Endodermal cell (in vitro differentiated cells): ENCODE measurements at regions not wholly inside any gene's neighbourhood (a gene's known extent, or its start where the extent isn't known, plus 50 kb on each side); places are given as distances from the start of the nearest gene placed in this dataset.

ENCODE experiments used
- DNase-seq: peaks from one replicate; pipeline ENCODE4 v3.0.0-alpha.2; 2017
- H3K27ac ChIP-seq: 2 replicates; pipeline ENCODE4 v1.5.1; 2013; ENCODE audit warnings: mild to moderate bottlenecking, low read depth, low read length, moderate library complexity
- H3K27me3 ChIP-seq: 2 replicates; pipeline ENCODE4 v1.6.1; 2013; ENCODE audit warnings: mild to moderate bottlenecking, low read length, moderate library complexity; ENCODE audit not compliant: insufficient read depth, control insufficient read depth, poor library complexity, severe bottlenecking
- H3K36me3 ChIP-seq: 2 replicates; pipeline ENCODE4 v1.7.0; 2013; ENCODE audit warnings: mild to moderate bottlenecking, low read length, moderate library complexity; ENCODE audit not compliant: control insufficient read depth, insufficient read depth
- H3K4me1 ChIP-seq: one replicate; pipeline ENCODE4 v1.7.0; 2013; ENCODE audit warnings: low read length; ENCODE audit not compliant: control insufficient read depth, insufficient read depth
- H3K4me3 ChIP-seq: 2 replicates; pipeline ENCODE4 v1.5.1; 2013; ENCODE audit warnings: mild to moderate bottlenecking, low read length, moderate library complexity
- H3K9ac ChIP-seq: 2 replicates; pipeline ENCODE4 v1.6.1; 2013; ENCODE audit warnings: mild to moderate bottlenecking, low read length, moderate library complexity; ENCODE audit not compliant: poor library complexity, severe bottlenecking; ENCODE audit errors: extremely low read depth
- H3K9me3 ChIP-seq: 2 replicates; pipeline ENCODE4 v1.6.1; 2013; ENCODE audit warnings: mild to moderate bottlenecking, low read length, moderate library complexity; ENCODE audit not compliant: control insufficient read depth
- H3K27ac Mint-ChIP-seq: 2 replicates; pipeline ENCODE4 v1.8.0; 2020; ENCODE audit warnings: mixed read lengths
- H3K27me3 Mint-ChIP-seq: 2 replicates; pipeline ENCODE4 v1.8.0; 2021; ENCODE audit warnings: mild to moderate bottlenecking, mixed read lengths; ENCODE audit not compliant: insufficient read depth
- H3K36me3 Mint-ChIP-seq: 2 replicates; pipeline ENCODE4 v1.8.0; 2020; ENCODE audit warnings: low read depth, mixed read lengths
- H3K4me1 Mint-ChIP-seq: 2 replicates; pipeline ENCODE4 v1.8.0; 2020; ENCODE audit warnings: mixed read lengths
- H3K4me3 Mint-ChIP-seq: 2 replicates; pipeline ENCODE4 v1.8.0; 2020; ENCODE audit warnings: mild to moderate bottlenecking, moderate library complexity, mixed read lengths
- H3K9me3 Mint-ChIP-seq: 2 replicates; pipeline ENCODE4 v1.8.0; 2020; ENCODE audit warnings: mild to moderate bottlenecking, mixed read lengths
- whole genome bisulfite sequencing, 2 experiments: methylation state at CpG; one replicate each; pipeline versions ENCODE4 v1.1.5 to v1.1.7; 2013; ENCODE audit warnings: missing lambda C conversion rate in 2 of 2, mixed read lengths in 1 of 2; ENCODE audit not compliant: insufficient coverage in 1 of 2, insufficient read length in 1 of 2; 5-methylcytosine and 5-hydroxymethylcytosine counted together
- TF ChIP-seq, protein P1 (sequence below): fragments of 200-600 bp; sonication (generic); conservative IDR thresholded peaks from 2 replicates; pipeline ENCODE4 v1.5.0; 2021; ENCODE audit warnings: antibody characterized with exemption, mild to moderate bottlenecking

DNA sequence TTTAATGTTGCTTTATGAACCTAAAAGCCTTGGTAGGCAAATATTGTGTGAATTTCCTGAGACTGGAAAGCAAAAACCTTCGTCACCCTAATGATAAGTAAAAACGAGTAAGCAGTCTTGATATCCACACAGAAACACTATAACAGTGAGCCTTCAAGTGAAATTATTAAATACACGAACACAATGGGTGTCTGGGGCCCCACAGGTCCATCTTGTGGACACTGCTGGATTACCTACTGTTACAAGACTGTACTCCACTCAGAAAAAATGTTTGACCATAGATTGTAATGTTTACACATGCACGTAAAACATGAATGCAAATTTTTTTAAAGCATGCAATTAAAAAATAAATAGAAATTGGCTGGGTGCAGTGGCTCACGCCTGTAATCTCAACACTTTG, 466.9 kb downstream of the CD83 start:
- no peak for DNase-seq
- no peaks in the 10 kb centered on the region for H3K36me3 Mint-ChIP-seq
- no peaks in the 10 kb centered on the region for H3K36me3 ChIP-seq
- peaks cover 3% of the 10 kb centered on the region for H3K4me1 ChIP-seq
- H3K27ac ChIP-seq: no peak overlapping the region
- no peaks in the 10 kb centered on the region for H3K27me3 ChIP-seq
- WGBS, 2 experiments: 90 to 91% methylated on average over 2 to 5 of the region's 5 CpGs
- H3K27me3 Mint-ChIP-seq: no peaks in the 10 kb centered on the region
- TF ChIP-seq, protein P1, sequence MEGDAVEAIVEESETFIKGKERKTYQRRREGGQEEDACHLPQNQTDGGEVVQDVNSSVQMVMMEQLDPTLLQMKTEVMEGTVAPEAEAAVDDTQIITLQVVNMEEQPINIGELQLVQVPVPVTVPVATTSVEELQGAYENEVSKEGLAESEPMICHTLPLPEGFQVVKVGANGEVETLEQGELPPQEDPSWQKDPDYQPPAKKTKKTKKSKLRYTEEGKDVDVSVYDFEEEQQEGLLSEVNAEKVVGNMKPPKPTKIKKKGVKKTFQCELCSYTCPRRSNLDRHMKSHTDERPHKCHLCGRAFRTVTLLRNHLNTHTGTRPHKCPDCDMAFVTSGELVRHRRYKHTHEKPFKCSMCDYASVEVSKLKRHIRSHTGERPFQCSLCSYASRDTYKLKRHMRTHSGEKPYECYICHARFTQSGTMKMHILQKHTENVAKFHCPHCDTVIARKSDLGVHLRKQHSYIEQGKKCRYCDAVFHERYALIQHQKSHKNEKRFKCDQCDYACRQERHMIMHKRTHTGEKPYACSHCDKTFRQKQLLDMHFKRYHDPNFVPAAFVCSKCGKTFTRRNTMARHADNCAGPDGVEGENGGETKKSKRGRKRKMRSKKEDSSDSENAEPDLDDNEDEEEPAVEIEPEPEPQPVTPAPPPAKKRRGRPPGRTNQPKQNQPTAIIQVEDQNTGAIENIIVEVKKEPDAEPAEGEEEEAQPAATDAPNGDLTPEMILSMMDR: no peak
- H3K9ac ChIP-seq: no peak overlapping the region
- no peaks in the 10 kb centered on the region for H3K9me3 Mint-ChIP-seq
- no peak overlapping the region for H3K27ac Mint-ChIP-seq
- H3K4me3 ChIP-seq: no peak overlapping the region
- no peaks in the 10 kb centered on the region for H3K9me3 ChIP-seq
- no peak overlapping the region for H3K4me3 Mint-ChIP-seq
- H3K4me1 Mint-ChIP-seq: peaks cover 11% of the 10 kb centered on the region

DNA sequence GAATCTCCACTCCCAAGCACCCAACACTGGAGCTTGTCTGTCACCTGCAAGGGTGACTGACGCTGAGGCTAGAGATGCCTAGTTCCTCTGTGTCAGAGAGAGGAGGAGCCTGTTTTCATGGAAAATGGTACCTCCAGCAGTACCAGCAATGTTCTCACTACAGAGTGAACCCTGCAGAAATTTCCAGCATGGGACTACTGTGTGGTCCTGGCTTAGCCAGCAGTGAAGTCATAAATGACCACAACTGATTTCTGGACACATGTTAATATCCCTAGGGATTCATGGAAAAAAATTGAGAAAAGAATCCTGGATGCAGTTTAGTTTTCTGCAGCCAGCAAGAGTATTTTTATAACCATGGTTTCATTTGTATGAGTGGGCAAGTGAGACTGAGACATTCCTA, 468.1 kb downstream of the CD83 start:
- no peak for DNase-seq
- Mint-ChIP-seq H3K27me3 (no peaks in the 10 kb centered on the region), H3K9me3 (no peaks in the 10 kb centered on the region), H3K36me3 (no peaks in the 10 kb centered on the region), H3K27ac (no peak overlapping the region), H3K4me1 (peaks cover 11% of the 10 kb centered on the region), H3K4me3 (no peak overlapping the region)
- TF ChIP-seq, protein P1: no peak
- no peak overlapping the region for H3K27ac ChIP-seq
- H3K9ac ChIP-seq: no peak overlapping the region
- no peaks in the 10 kb centered on the region for H3K36me3 ChIP-seq
- H3K27me3 ChIP-seq: no peaks in the 10 kb centered on the region
- H3K9me3 ChIP-seq: no peaks in the 10 kb centered on the region
- peaks cover 3% of the 10 kb centered on the region for H3K4me1 ChIP-seq
- WGBS, 2 experiments: 80 to 84% methylated on average over 1 of the region's 1 CpG
- no peak overlapping the region for H3K4me3 ChIP-seq

DNA sequence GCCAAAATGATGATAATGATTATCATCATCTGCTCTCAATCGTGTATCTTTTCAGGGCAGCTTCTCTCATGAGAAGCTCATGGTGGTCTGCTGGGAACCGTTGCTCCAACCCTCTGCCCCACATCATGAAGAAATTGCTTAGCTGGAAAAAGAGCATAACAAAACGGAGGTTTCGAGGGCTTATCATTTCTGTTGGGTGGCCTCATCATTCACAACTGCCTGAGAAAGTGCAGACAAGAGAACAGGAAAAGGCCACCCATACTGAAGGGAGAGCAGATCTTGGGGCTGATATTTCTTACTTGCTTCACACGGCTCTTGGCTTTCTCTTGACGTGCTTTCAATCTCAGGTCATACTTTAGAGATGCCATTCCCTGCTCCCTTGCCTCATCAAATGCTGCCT, 471.6 kb downstream of the CD83 start:
- Histone ChIP-seq H3K36me3 (no peaks in the 10 kb centered on the region), H3K9ac (no peak overlapping the region), H3K4me3 (no peak overlapping the region), H3K9me3 (no peaks in the 10 kb centered on the region), H3K27me3 (no peaks in the 10 kb centered on the region), H3K4me1 (peaks cover 3% of the 10 kb centered on the region), H3K27ac (no peak overlapping the region)
- no peak for DNase-seq
- Mint-ChIP-seq H3K27me3 (peaks cover 4% of the 10 kb centered on the region), H3K9me3 (no peaks in the 10 kb centered on the region), H3K4me3 (no peak overlapping the region), H3K4me1 (peaks cover 11% of the 10 kb centered on the region), H3K36me3 (no peaks in the 10 kb centered on the region), H3K27ac (no peak overlapping the region)
- WGBS, 2 experiments: 78 to 83% methylated on average over 4 to 6 of the region's 6 CpGs
- TF ChIP-seq, protein P1: no peak
